ENCODE measurements at regions not wholly inside any gene's neighbourhood (a gene's known extent, or its start where the extent isn't known, plus 50 kb on each side); places are given as distances from the start of the nearest gene placed in this dataset.

GRCh38 chr14:50036637-50037036, 79.7 kb downstream of the VCPKMT start:
- no peak overlapping the region for H3K9ac ChIP-seq
- H4K20me1 ChIP-seq (ENCODE audit: insufficient read depth), result no peaks in the 10 kb centered on the region
- H3K9me2 ChIP-seq (ENCODE audit: insufficient read depth), result no peaks in the 10 kb centered on the region
- no peaks in the 10 kb centered on the region for H3K36me3 ChIP-seq (ENCODE audit: low read depth)
- H3K4me3 ChIP-seq, result no peak overlapping the region
- H3K4me2 ChIP-seq (ENCODE audit: unreplicated experiment), result no peak overlapping the region
- no peak overlapping the region for H2AFZ ChIP-seq
- H3F3A ChIP-seq (ENCODE audit: insufficient read depth), result peaks cover 37% of the 10 kb centered on the region
- no peaks in the 10 kb centered on the region for H3K9me3 ChIP-seq (ENCODE audit: low read depth)
- no peak overlapping the region for H3K27ac ChIP-seq
- H3K79me2 ChIP-seq (ENCODE audit: insufficient read depth), result no peaks in the 10 kb centered on the region
- TF ChIP-seq EZH2 (IDR thresholded peaks at IDR 0.05; ENCODE audit: insufficient read depth, poor library complexity, severe bottlenecking), result no peak
- no peak for TF ChIP-seq EZH2phosphoT487 (IDR thresholded peaks at IDR 0.05; ENCODE audit: insufficient read depth, low read depth)
- H3K27me3 ChIP-seq (replicated peaks; ENCODE audit: insufficient read depth), result no peaks in the 10 kb centered on the region
- 92 to 94% methylated on average over 4 of the region's 4 CpGs for WGBS, 2 experiments (ENCODE audit: low coverage in 1 of 2, low lambda C conversion rate in 2 of 2, missing lambda C conversion rate in 2 of 2)
- peaks cover 37% of the 10 kb centered on the region for H3K4me1 ChIP-seq (ENCODE audit: insufficient read depth)
- DNase-seq, result no peak
- in situ Hi-C loops (cut with MboI), result no loop called here

GRCh38 chr14:50037240-50037639, 79.1 kb downstream of the VCPKMT start:
- H3K27ac ChIP-seq, result no peak overlapping the region
- DNase-seq, result no peak
- whole genome bisulfite sequencing, 2 experiments (ENCODE audit: low coverage in 1 of 2, low lambda C conversion rate in 2 of 2, missing lambda C conversion rate in 2 of 2), result 87 to 100% methylated on average over 1 to 2 of the region's 2 CpGs
- no peaks in the 10 kb centered on the region for H3K79me2 ChIP-seq (ENCODE audit: insufficient read depth)
- H3F3A ChIP-seq (ENCODE audit: insufficient read depth), result peaks cover 31% of the 10 kb centered on the region
- H3K4me1 ChIP-seq (ENCODE audit: insufficient read depth), result peaks cover 31% of the 10 kb centered on the region
- H2AFZ ChIP-seq, result no peak overlapping the region
- H4K20me1 ChIP-seq (ENCODE audit: insufficient read depth), result no peaks in the 10 kb centered on the region
- TF ChIP-seq EZH2 (IDR thresholded peaks at IDR 0.05; ENCODE audit: insufficient read depth, poor library complexity, severe bottlenecking) (no peak), EZH2phosphoT487 (IDR thresholded peaks at IDR 0.05; ENCODE audit: insufficient read depth, low read depth) (no peak)
- no peak overlapping the region for H3K4me2 ChIP-seq (ENCODE audit: unreplicated experiment)
- H3K27me3 ChIP-seq (replicated peaks; ENCODE audit: insufficient read depth), result no peaks in the 10 kb centered on the region
- no peaks in the 10 kb centered on the region for H3K36me3 ChIP-seq (ENCODE audit: low read depth)
- H3K9ac ChIP-seq, result no peak overlapping the region
- no peak overlapping the region for H3K4me3 ChIP-seq
- H3K9me2 ChIP-seq (ENCODE audit: insufficient read depth), result no peaks in the 10 kb centered on the region
- in situ Hi-C loops (cut with MboI), result no loop called here
- no peaks in the 10 kb centered on the region for H3K9me3 ChIP-seq (ENCODE audit: low read depth)

- in situ Hi-C loops (cut with MboI), result no loop called here
- Histone ChIP-seq H3K79me2 (ENCODE audit: insufficient read depth) (no peaks in the 10 kb centered on the region), H3K9me2 (ENCODE audit: insufficient read depth) (no peaks in the 10 kb centered on the region), H4K20me1 (ENCODE audit: insufficient read depth) (no peaks in the 10 kb centered on the region), H3K27me3 (replicated peaks; ENCODE audit: insufficient read depth) (no peaks in the 10 kb centered on the region), H3K27ac (peak overlapping the region; percentile 97), H3K9me3 (ENCODE audit: low read depth) (no peaks in the 10 kb centered on the region), H2AFZ (peak overlapping the region; percentile 39), H3F3A (ENCODE audit: insufficient read depth) (peaks cover 29% of the 10 kb centered on the region), H3K9ac (peak overlapping the region; percentile 62), H3K36me3 (ENCODE audit: low read depth) (no peaks in the 10 kb centered on the region), H3K4me2 (ENCODE audit: unreplicated experiment) (peak overlapping the region; percentile 39), H3K4me1 (ENCODE audit: insufficient read depth) (peaks cover 28% of the 10 kb centered on the region), H3K4me3 (peak overlapping the region; percentile 11; the same call in 1 of the 2 replicates)
- TF ChIP-seq EZH2phosphoT487 (IDR thresholded peaks at IDR 0.05; ENCODE audit: insufficient read depth, low read depth), result no peak
- no peak for TF ChIP-seq EZH2 (IDR thresholded peaks at IDR 0.05; ENCODE audit: insufficient read depth, poor library complexity, severe bottlenecking)
- 28 to 35% methylated on average over 5 to 6 of the region's 6 CpGs for WGBS, 2 experiments (ENCODE audit: low coverage in 1 of 2, low lambda C conversion rate in 2 of 2, missing lambda C conversion rate in 2 of 2)
- peak; percentile 54 for DNase-seq
Observed at GRCh38 chr14:50037852-50038251, 78.5 kb downstream of the VCPKMT start.

GRCh38 chr14:50038398-50039119, 77.8 kb downstream of the VCPKMT start:
- peak overlapping the region; percentile 42 for H3K4me3 ChIP-seq
- H3K4me1 ChIP-seq (ENCODE audit: insufficient read depth), result peaks cover 29% of the 10 kb centered on the region
- 0% methylated on average over 4 of the region's 4 CpGs for WGBS, 2 experiments (ENCODE audit: low coverage in 1 of 2, low lambda C conversion rate in 2 of 2, missing lambda C conversion rate in 2 of 2)
- no peaks in the 10 kb centered on the region for H4K20me1 ChIP-seq (ENCODE audit: insufficient read depth)
- peak overlapping the region; percentile 39 for H2AFZ ChIP-seq
- peak overlapping the region; percentile 61 for H3K4me2 ChIP-seq (ENCODE audit: unreplicated experiment)
- peak; percentile 99 for DNase-seq
- in situ Hi-C loops (cut with MboI), result no loop called here
- TF ChIP-seq EZH2 (IDR thresholded peaks at IDR 0.05; ENCODE audit: insufficient read depth, poor library complexity, severe bottlenecking), result no peak
- TF ChIP-seq EZH2phosphoT487 (IDR thresholded peaks at IDR 0.05; ENCODE audit: insufficient read depth, low read depth), result no peak
- peak overlapping the region; percentile 97 for H3K27ac ChIP-seq
- H3F3A ChIP-seq (ENCODE audit: insufficient read depth), result peaks cover 29% of the 10 kb centered on the region
- H3K79me2 ChIP-seq (ENCODE audit: insufficient read depth), result no peaks in the 10 kb centered on the region
- H3K27me3 ChIP-seq (replicated peaks; ENCODE audit: insufficient read depth), result no peaks in the 10 kb centered on the region
- no peaks in the 10 kb centered on the region for H3K9me3 ChIP-seq (ENCODE audit: low read depth)
- peak overlapping the region; percentile 73 for H3K9ac ChIP-seq
- no peaks in the 10 kb centered on the region for H3K9me2 ChIP-seq (ENCODE audit: insufficient read depth)
- no peaks in the 10 kb centered on the region for H3K36me3 ChIP-seq (ENCODE audit: low read depth)
